ENCODE measurements at regions not wholly inside any gene's neighbourhood (a gene's known extent, or its start where the extent isn't known, plus 50 kb on each side); places are given as distances from the start of the nearest gene placed in this dataset.

- no peak overlapping the region for H2BK5ac ChIP-seq (ENCODE audit: low read depth, low read length)
- no peak overlapping the region for H2BK12ac ChIP-seq (ENCODE audit: low read depth, low read length)
- WGBS, 2 experiments (ENCODE audit: extremely low coverage in 1 of 2, insufficient coverage in 1 of 2, insufficient read length in 1 of 2, insufficient replicate concordance in 2 of 2, low coverage in 1 of 2, low lambda C conversion rate in 2 of 2, missing lambda C conversion rate in 1 of 2): 90% methylated on average over 1 of the region's 1 CpG; no CpG with 5 or more reads in 1 of the 2 experiments
- H3K27ac ChIP-seq (ENCODE audit: low read depth, low read length): no peak overlapping the region
- H2BK20ac ChIP-seq (ENCODE audit: low read length): no peak overlapping the region
- no peaks in the 10 kb centered on the region for H3K27me3 ChIP-seq (replicated peaks in 1 of 4; ENCODE audit: control insufficient read depth in 3 of 4, extremely low read depth in 1 of 4, insufficient read depth in 3 of 4, low read length in 3 of 4)
- H2AK5ac ChIP-seq (ENCODE audit: low read depth, low read length): no peak overlapping the region
- POLR2A ChIA-PET (ENCODE audit: partially characterized antibody): no interaction called here
- no peaks in the 10 kb centered on the region for H4K20me1 ChIP-seq (replicated peaks in 1 of 2; ENCODE audit: control insufficient read depth in 1 of 2, insufficient read depth in 2 of 2, low read length in 2 of 2)
- H3K23ac ChIP-seq (ENCODE audit: insufficient read length): no peak overlapping the region
- FAIRE-seq (no peak), DNase-seq (ENCODE audit: low read depth in 1 of 2, low spot score in 2 of 2) (no peak)
- no peak overlapping the region for H2AFZ ChIP-seq (ENCODE audit: low read length)
- H2BK15ac ChIP-seq (ENCODE audit: low read length): no peak overlapping the region
- H3K4me1 ChIP-seq (replicated peaks in 1 of 4; ENCODE audit: control insufficient read depth in 3 of 4, insufficient read depth in 4 of 4, low read length in 3 of 4): no peaks in the 10 kb centered on the region
- H3K4me2 ChIP-seq (ENCODE audit: insufficient read depth in 1 of 2, low read depth in 2 of 2, low read length in 2 of 2): no peak overlapping the region
- H3K4me3 ChIP-seq (ENCODE audit: extremely low read depth in 1 of 4, insufficient read depth in 2 of 4, low read depth in 3 of 4, low read length in 4 of 4): no peak overlapping the region
- CTCF ChIA-PET (ENCODE audit: partially characterized antibody): no interaction called here
- H4K91ac ChIP-seq (replicated peaks; ENCODE audit: insufficient read length, low read length): no peak overlapping the region
- TF ChIP-seq SAP30 (IDR thresholded peaks at IDR 0.05; ENCODE audit: insufficient read depth, insufficient replicate concordance, low read length): no peak
- no peak for TF ChIP-seq GTF2F1 (IDR thresholded peaks at IDR 0.05; ENCODE audit: borderline replicate concordance, low read depth, low read length)
- TF ChIP-seq SIN3A (conservative IDR thresholded peaks at IDR 0.05 in 1 of 2, IDR thresholded peaks at IDR 0.05 in 1 of 2; ENCODE audit: low read depth in 1 of 2, low read length in 2 of 2): no peak
- TF ChIP-seq BRCA1 (IDR thresholded peaks at IDR 0.05; ENCODE audit: low read depth, low read length): no peak
- no peak for TF ChIP-seq NRF1 (IDR thresholded peaks at IDR 0.05; ENCODE audit: low read depth, low read length)
- no peak for TF ChIP-seq POU5F1 (IDR thresholded peaks at IDR 0.05; ENCODE audit: low read depth, low read length)
- no peak for TF ChIP-seq JUN (IDR thresholded peaks at IDR 0.05; ENCODE audit: low read depth, low read length)
- TF ChIP-seq CBX8 (IDR thresholded peaks at IDR 0.05; ENCODE audit: borderline replicate concordance, low read depth, low read length): no peak
- no peak for TF ChIP-seq RFX5 (IDR thresholded peaks at IDR 0.05; ENCODE audit: borderline replicate concordance, low read depth, low read length)
- no peaks in the 10 kb centered on the region for H3K9me3 ChIP-seq (ENCODE audit: insufficient read depth in 2 of 2, low read depth in 1 of 2, low read length in 1 of 2)
- H3K79me1 ChIP-seq (ENCODE audit: low read depth, low read length): no peaks in the 10 kb centered on the region
- no peak overlapping the region for H3K18ac ChIP-seq (ENCODE audit: extremely low read depth, low read length)
- H3K36me3 ChIP-seq (ENCODE audit: control insufficient read depth in 2 of 4, insufficient read depth in 4 of 4, low read length in 3 of 4): no peaks in the 10 kb centered on the region
- no peak overlapping the region for H3K56ac ChIP-seq (replicated peaks; ENCODE audit: insufficient read length, low read depth, low read length)
- no peak overlapping the region for H3K14ac ChIP-seq (ENCODE audit: insufficient read length)
- H2BK120ac ChIP-seq (replicated peaks; ENCODE audit: low read depth, low read length): no peak overlapping the region
- no peak overlapping the region for H3K4ac ChIP-seq (replicated peaks; ENCODE audit: insufficient read length, low read depth, low read length)
- no peaks in the 10 kb centered on the region for H3K79me2 ChIP-seq (ENCODE audit: control insufficient read depth in 1 of 2, insufficient read depth in 2 of 2, low read length in 2 of 2)
- H4K8ac ChIP-seq (ENCODE audit: extremely low read depth, insufficient read depth, low read length): no peak overlapping the region
- H3K23me2 ChIP-seq (ENCODE audit: low read depth, low read length): no peaks in the 10 kb centered on the region
- no peak overlapping the region for H3K9ac ChIP-seq (replicated peaks in 1 of 4; ENCODE audit: extremely low read depth in 1 of 4, low read depth in 3 of 4, low read length in 3 of 4)
- H4K5ac ChIP-seq (ENCODE audit: insufficient read length, low read depth, low read length): no peak overlapping the region
Measured at GRCh38 chr4:34724491-34724890, 1519.8 kb downstream of the ARAP2 start.
